NCI-H1092 (cell line): ENCODE measurements at regions not wholly inside any gene's neighbourhood (a gene's known extent, or its start where the extent isn't known, plus 50 kb on each side); places are given as distances from the start of the nearest gene placed in this dataset.

Source experiments
- DNase-seq: peaks from one replicate; lab custom pipeline; 2025; lab: John Stamatoyannopoulos, UW

- DNase-seq, result no peak
Observed at GRCh38 chr9:8188723-8189407, 389.3 kb upstream of the DMAC1 start.

DNA sequence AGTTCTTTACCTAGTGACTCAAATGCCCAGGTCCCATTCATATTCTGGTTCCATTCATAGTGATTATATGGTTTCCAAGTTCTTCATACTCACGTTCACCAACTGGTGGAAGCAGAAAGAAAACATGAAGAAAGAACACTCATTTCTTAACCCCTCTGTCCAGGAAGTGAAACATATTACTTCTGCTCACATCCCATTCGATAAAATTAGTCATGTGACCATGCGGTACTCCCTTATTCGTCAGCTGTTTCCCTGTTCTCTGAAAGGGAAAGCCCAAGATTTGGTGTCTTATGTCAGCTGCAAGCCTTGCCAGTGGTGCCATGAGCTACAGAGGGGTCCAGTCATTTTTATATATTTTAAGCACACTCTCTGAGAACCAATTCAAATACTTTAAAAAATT is 387.0 kb upstream of the DMAC1 start:
- no peak for DNase-seq

DNA sequence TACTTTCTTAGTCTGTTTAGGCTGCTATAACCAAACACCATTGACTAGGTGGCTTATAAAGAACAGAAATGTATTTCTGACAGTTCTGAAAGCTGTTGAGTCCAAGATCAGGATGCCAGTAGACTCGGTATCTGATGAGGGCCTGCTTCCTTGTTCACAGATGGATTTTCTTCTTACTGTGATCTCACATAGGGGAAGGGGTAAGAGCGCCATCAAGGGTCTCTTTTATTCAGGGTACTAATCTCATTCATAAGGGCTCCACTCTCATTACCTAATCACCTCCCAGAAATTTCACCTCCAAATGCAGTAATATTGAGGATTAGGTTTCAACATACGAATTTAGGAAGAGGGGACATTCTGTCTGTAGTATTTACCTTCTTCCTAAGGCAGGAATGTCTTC is 384.0 kb upstream of the DMAC1 start:
- no peak for DNase-seq

- no peak for DNase-seq
Observed at GRCh38 chr9:8179381-8180053, 379.9 kb upstream of the DMAC1 start.

- no peak for DNase-seq
Observed at GRCh38 chr9:8172000-8172399, 372.4 kb upstream of the DMAC1 start.

GRCh38 chr9:8168916-8169438 is 369.4 kb upstream of the DMAC1 start:
- DNase-seq, result no peak

GRCh38 chr9:8160787-8161186 is 361.2 kb upstream of the DMAC1 start:
- no peak for DNase-seq

DNA sequence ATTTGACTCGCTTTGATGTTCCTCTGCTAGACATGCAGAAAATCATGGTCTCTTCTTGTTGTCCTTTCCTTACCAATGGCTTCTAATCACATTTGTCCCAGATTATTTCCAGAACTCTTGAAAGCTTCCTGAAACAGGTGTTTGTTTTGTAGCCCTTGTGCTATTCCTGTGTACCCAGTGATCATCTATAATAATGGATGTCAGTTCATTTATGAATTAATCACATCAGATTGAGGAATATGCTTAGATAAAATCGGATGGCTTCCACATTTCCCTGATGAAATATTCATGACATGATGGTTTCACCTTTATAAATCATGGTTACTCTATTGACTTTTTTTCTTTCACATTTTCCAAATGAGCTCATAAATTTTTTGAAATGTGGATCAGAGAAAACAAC is 359.0 kb upstream of the DMAC1 start:
- no peak for DNase-seq

GRCh38 chr9:8157683-8158324 is 358.2 kb upstream of the DMAC1 start:
- DNase-seq, result no peak

GRCh38 chr9:8156346-8156745 is 356.8 kb upstream of the DMAC1 start:
- DNase-seq, result no peak

DNA sequence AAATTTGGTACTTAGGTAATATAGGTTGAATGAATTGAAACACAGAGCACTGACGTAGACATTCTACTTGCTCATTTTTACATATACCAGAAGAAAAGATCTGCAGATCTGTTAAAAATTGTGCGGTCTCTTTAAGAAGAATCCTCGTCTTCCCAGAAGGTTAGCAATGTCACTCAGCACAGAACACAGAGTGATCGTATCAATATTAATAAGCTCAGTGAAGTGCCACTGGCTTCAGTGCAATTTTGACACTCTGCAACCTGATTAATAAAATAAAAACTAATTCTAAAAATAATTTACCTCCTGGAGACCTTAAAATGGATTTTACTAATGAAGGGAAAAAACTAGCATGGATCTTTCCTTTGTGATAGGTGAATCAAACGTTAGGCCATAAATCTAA is 356.1 kb upstream of the DMAC1 start:
- DNase-seq, result no peak

DNA sequence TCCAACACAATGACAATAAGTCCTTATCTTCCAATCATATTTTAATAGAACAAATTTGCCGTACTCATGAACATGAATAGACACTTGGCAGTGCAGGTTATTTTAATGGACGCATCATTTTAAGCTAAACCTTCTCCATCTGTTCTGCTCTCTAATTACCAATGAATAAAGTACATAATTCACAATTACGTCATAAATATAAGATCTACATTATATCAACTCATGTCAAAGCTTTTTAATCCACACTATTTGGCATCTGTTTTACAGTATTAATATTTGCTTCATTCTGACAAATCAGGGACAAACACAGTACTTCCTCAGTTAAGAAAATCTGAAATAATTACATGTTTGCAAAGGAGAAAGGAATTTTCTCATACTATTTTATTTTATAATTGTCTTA is 344.1 kb upstream of the DMAC1 start:
- peak; percentile 9 for DNase-seq

GRCh38 chr9:8140557-8140956 is 341.0 kb upstream of the DMAC1 start:
- DNase-seq, result no peak

- no peak for DNase-seq
Observed at GRCh38 chr9:8139756-8140155, 340.2 kb upstream of the DMAC1 start.

- no peak for DNase-seq
Observed at GRCh38 chr9:8136477-8136876, 336.9 kb upstream of the DMAC1 start.

DNA sequence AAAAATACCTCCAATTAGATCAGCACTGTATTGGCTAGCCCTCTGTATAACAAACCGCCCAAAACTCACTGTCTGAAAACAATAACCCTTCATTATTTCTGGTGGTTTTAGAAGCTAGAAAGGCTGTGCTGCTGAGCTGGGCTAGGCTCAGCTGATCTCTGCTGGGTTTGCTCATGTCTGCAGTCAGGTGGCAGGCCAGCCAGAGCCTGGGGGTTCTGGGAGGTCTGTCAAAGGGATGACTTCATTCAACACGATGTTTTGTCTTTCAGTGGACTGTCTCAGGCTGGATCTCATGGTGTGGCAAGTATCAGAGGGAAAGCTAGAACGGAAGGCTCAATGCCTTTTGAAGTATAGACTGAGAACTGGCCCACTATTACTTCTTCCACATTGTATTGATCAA is 335.1 kb upstream of the DMAC1 start:
- DNase-seq, result no peak

DNA sequence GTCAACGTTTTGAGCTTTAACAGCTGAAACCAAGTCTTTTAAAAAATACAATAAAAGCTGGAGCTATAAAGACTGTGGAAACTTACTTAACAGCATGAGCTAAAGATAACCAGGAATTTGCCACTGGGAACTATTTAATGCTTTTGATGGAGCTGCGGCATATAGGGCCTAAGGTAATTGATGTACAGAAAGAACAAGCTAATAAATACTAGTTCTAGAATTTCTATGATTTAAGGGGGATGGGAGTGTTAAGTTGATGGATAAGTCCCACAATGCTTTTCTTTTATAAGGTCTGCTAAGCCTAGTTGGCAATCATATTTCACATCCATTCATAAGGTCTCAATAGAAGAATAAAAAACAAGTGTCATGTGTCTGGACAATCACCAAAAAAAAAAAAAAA is 334.0 kb upstream of the DMAC1 start:
- no peak for DNase-seq

DNA sequence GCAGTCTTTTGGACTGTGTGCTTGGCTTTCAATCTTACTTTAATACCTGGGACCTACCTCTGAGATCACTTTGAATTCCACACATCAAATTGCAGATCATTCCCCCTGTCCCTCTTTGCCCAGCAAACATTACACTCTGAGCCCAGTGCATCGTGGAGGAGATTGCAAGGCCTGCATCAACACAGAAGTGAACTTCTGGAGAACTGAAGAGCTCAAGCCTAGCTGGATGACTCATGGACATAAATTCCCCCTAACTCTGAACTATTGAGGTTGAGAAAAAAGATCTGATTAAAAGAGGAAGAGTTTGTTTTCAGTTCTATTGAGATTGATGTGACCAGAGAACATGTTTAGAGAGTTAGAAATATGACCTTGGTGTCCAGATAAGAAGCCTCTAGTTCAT is 316.0 kb upstream of the DMAC1 start:
- DNase-seq, result no peak

GRCh38 chr9:8114826-8115225 is 315.2 kb upstream of the DMAC1 start:
- no peak for DNase-seq

DNA sequence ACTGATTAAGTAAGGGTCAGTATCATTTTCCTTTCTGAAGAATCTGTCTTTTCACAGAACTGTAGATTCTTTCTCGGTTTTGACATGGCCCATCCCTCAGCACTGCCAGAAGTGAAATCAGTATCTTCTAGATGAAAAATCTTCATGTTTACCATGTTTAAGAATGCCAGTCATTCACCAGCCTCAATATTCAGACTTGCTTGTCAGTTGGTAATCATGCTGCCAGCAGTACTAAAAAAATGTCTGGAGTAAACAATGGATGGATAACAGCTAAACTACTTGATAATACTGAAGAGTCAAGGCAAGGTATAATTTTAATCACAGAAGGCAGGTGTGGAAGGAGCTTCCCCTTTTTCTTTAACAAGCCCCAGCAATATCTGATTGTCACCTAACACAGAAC is 306.8 kb upstream of the DMAC1 start:
- DNase-seq, result no peak

- no peak for DNase-seq
Observed at GRCh38 chr9:8101607-8102006, 302.0 kb upstream of the DMAC1 start.

DNA sequence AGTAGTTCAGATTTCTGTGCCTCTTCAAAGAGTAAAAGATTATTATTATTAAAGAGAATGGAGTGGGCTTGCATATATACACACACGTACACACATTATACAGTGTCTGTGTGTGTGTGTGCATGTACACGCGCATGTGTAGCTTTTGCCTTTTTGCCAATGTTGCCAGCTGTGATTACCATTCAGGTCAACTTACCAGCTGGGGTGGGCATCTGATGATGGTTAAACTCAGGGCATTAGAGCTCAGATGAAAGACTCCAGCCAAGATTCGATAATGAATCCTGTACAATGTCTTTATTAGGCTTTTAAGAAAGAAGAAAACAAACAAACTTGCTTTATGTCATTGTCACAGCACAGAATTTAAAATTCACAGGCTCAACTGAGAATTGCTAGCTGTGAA is 296.5 kb upstream of the DMAC1 start:
- no peak for DNase-seq

DNA sequence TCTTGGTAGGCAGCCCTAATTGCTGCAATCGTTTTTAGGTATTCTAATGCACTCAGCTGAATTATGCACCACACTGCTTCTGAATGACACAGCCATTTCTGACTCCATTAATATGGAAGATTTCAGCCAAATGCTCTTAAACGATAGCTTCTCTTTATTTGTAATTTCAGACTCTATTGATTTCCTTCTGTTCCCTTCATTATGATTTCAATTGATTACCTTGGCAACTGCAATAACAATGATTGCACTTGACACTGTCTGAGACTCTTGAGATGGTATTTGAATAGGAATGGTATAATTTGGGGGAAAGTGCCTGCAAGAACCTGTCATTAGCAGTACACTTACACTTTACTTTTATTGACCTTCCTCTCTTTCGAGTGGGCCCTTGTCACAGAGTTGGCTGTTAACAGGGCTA is 296.1 kb upstream of the DMAC1 start:
- peak; percentile 97 for DNase-seq
